22Rv1 (cell line): ENCODE measurements at regions not wholly inside any gene's neighbourhood (a gene's known extent, or its start where the extent isn't known, plus 50 kb on each side); places are given as distances from the start of the nearest gene placed in this dataset.

Experiments
- ZFX ChIP-seq: fragments of 450-650 bp; IDR thresholded peaks from 2 replicates; pipeline ENCODE4 v1.6.1; 2017; ENCODE audit warnings: antibody characterized with exemption, borderline replicate concordance
- TF ChIP-seq, protein P1 (sequence below): fragments of 450-650 bp; IDR thresholded peaks from 2 replicates; pipeline ENCODE4 v1.5.1; 2017; ENCODE audit warnings: mild to moderate bottlenecking

DNA sequence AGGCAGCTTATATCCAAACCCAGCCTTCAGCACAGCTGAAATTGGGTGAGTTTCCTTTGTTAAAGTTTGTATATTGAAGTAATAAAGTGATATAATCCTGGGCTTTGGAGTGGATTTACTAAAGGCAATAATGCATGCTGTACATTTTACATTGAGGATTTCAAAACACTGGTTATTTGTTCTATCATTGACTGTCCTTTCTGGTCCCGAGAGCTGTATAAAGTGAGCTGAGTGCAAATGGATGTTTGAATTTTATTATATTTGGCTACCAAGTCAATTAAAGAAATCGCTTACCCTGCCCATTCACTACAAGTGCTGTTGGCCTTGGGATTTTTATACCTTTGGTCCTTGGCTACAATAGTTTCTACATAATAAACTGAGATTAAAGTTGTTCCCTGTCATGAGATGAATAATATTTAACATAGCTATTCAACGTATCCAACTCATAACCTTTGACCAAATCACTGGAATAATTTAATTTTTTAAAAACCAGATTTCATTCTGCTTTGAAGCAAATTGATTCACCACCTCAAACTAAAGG lies 207.9 kb downstream of the KLF5 start:
- TF ChIP-seq, protein P1, sequence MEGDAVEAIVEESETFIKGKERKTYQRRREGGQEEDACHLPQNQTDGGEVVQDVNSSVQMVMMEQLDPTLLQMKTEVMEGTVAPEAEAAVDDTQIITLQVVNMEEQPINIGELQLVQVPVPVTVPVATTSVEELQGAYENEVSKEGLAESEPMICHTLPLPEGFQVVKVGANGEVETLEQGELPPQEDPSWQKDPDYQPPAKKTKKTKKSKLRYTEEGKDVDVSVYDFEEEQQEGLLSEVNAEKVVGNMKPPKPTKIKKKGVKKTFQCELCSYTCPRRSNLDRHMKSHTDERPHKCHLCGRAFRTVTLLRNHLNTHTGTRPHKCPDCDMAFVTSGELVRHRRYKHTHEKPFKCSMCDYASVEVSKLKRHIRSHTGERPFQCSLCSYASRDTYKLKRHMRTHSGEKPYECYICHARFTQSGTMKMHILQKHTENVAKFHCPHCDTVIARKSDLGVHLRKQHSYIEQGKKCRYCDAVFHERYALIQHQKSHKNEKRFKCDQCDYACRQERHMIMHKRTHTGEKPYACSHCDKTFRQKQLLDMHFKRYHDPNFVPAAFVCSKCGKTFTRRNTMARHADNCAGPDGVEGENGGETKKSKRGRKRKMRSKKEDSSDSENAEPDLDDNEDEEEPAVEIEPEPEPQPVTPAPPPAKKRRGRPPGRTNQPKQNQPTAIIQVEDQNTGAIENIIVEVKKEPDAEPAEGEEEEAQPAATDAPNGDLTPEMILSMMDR = no peak
- TF ChIP-seq ZFX = no peak
